Activated CD4-positive, alpha-beta T cell treated with anti-CD3 and anti-CD28 coated beads, Interleukin-2, amount 10 ng/mL, durations not matched to agents 7 days and 5 days (primary cell): ENCODE measurements at regions not wholly inside any gene's neighbourhood (a gene's known extent, or its start where the extent isn't known, plus 50 kb on each side); places are given as distances from the start of the nearest gene placed in this dataset.
"Not testable (repeated sequence)": the region's sequence is repeated elsewhere in the genome, so short reads cannot be mapped to it uniquely, and the experiment has no call there.

ENCODE experiments used
- CTCF ChIA-PET: fragments of 350-600 bp; sonication (Branson Sonifier 250); formaldehyde crosslinking; loops from one replicate; lab custom pipeline; 2021; ENCODE audit warnings: antibody characterized with exemption; lab: Charles Lee
- POLR2A ChIA-PET: fragments of 350-600 bp; sonication (Branson Sonifier 250); formaldehyde crosslinking; loops from one replicate; lab custom pipeline; 2021; ENCODE audit warnings: antibody characterized with exemption; lab: Charles Lee
- DNase-seq: peaks from one replicate; pipeline ENCODE4 v3.0.0-alpha.2; 2020
- H3K27ac Mint-ChIP-seq: one replicate; pipeline ENCODE4 v1.8.0; 2021; ENCODE audit warnings: mild to moderate bottlenecking, moderate library complexity, mixed read lengths
- H3K27me3 Mint-ChIP-seq: one replicate; pipeline ENCODE4 v1.8.0; 2021; ENCODE audit warnings: mixed read lengths
- H3K36me3 Mint-ChIP-seq: one replicate; pipeline ENCODE4 v1.8.0; 2021; ENCODE audit warnings: low read depth, mixed read lengths
- H3K4me1 Mint-ChIP-seq: one replicate; pipeline ENCODE4 v1.8.0; 2021; ENCODE audit warnings: mixed read lengths
- H3K4me3 Mint-ChIP-seq: one replicate; pipeline ENCODE4 v1.8.0; 2021; ENCODE audit warnings: mild to moderate bottlenecking, moderate library complexity, mixed read lengths
- H3K9me3 Mint-ChIP-seq: one replicate; pipeline ENCODE4 v1.8.0; 2021; ENCODE audit warnings: mixed read lengths

DNA sequence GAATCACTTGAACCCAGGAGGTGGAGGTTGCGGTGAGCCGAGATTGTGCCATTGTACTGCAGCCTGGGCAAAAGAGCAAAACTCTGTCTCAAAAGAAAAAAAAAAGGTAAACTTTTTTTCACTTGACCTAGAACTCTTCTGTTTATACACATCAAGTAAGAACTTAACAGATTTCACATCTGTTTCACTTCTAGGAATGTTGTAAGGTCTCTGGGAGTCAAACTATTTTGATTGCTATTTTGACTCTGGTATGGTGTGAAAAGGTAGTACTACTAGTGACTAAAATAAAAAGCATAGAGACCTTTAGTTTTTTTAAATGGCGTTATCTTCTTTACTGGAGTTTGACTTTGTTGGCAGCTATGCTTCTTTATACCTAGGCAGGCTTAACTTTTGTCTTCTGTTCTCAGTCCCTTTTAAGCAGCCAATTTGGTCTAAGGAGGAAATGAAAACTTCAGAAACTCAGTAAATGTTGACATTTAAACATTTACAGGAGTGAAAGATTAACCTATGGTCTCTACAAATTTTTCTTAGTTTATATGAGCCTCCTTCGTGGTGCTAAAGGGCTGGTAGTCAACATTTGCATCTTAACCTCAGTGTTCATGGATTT, 84.7 kb downstream of the METTL2B start:
- DNase-seq, CTCF ChIA-PET, H3K4me3 Mint-ChIP-seq, H3K27me3 Mint-ChIP-seq, H3K9me3 Mint-ChIP-seq, H3K27ac Mint-ChIP-seq, POLR2A ChIA-PET: not testable (repeated sequence)
- Mint-ChIP-seq H3K4me1 (peaks cover 18% of the 10 kb centered on the region), H3K36me3 (peaks cover 11% of the 10 kb centered on the region)

DNA sequence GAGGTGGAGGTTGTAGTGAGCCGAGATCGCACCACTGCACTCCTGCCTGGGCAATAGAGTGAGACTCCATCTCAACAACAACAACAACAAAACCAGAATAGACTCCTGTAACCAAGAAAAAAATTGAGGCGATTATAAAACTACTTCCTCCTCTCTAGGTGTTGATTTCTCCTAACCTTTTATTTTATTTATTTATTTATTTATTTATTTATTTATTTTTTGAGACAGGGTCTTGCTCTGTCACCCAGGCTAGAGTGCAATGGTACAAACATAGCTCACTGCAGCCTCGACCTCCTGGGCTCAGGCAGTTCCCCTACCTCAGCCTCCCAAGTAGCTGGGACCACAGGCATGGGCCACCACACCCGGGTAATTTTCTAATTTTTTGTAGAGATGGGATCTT, 86.2 kb downstream of the METTL2B start:
- H3K9me3 Mint-ChIP-seq, H3K27ac Mint-ChIP-seq, POLR2A ChIA-PET, H3K4me3 Mint-ChIP-seq, DNase-seq, H3K27me3 Mint-ChIP-seq: not testable (repeated sequence)
- peaks cover 11% of the 10 kb centered on the region for H3K36me3 Mint-ChIP-seq
- H3K4me1 Mint-ChIP-seq: peaks cover 18% of the 10 kb centered on the region
- CTCF ChIA-PET: interaction anchor here (0.6 kb wide), 1 partner anchor 510 kb away, joined by 3 read pairs; no protein-coding TSS in a partner anchor

DNA sequence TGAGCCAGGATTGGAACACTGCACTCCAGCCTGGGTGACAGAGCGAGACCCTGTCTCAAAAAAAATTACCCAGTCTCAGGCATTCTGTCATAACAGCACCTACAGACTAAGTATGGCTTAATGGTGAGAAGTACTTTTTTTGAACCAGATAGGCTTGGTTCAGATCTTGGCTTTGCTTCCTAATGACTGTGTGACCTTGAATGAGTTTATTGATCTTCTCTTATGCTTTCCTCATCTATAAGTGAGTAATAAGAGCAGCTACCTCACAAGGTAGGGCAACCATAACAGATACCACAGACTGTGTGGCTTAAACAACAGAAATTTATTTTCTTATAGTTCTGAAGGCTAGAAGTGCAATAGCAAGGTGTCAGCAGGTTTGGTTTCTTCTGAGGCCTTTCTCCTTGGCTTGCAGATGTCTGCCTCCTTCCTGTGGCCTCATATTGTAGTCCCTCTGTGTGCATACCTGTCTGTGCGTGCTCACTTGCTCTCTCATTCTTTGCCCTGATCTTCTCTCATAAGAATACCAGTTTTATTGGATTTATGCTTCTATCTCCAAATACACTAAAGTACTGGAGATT, 87.7 kb downstream of the METTL2B start:
- peak overlapping the region; percentile 50 for H3K27ac Mint-ChIP-seq
- H3K27me3 Mint-ChIP-seq, DNase-seq, H3K9me3 Mint-ChIP-seq, CTCF ChIA-PET, H3K4me3 Mint-ChIP-seq, POLR2A ChIA-PET: not testable (repeated sequence)
- peaks cover 20% of the 10 kb centered on the region for H3K4me1 Mint-ChIP-seq
- H3K36me3 Mint-ChIP-seq: peaks cover 14% of the 10 kb centered on the region

DNA sequence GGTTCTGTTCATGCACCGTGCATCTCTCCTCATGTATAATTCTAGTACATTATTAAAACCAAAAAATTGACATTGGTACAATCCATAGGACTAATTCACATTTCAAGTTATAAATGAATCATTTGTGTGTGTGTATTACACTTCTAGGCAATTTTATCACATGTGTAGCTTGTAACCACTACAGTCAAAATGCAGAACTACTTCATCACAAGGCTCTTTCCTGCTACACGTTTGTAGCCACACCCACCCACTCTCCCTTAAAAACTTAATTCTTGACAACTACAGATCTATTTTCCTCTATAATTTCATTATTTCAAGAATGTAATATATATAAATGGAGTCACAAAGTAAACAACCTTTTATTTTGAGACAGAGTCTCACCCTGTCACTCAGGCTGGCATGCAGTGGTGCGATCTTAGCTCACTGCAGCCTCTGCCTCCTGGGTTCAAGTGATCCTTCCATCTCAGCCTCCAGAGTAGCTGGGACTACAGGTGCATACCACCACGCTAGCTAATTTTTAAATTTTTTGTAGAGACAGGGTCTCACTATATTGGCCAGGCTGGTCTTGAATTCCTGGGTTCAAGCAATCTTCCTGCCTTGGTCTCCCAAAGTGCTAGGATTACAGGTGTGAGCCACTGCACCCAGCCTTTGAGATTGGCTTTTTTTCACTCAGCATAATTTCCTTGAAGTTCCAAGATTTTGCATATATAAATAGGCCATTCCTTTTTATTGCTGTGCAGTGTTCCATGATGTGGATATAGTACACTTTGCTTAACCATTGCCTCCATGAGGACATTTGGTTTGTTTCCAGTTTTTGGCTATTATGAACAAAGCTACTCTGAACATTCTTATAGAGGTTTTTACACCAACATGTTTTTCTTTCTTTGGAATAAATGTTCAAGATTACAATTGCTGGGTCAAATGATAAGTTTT, 88.7 kb downstream of the METTL2B start:
- DNase-seq, H3K9me3 Mint-ChIP-seq, POLR2A ChIA-PET, CTCF ChIA-PET, H3K27me3 Mint-ChIP-seq, H3K4me3 Mint-ChIP-seq: not testable (repeated sequence)
- peaks cover 17% of the 10 kb centered on the region for H3K4me1 Mint-ChIP-seq
- H3K36me3 Mint-ChIP-seq: peaks cover 18% of the 10 kb centered on the region
- peak overlapping the region; percentile 5 for H3K27ac Mint-ChIP-seq

DNA sequence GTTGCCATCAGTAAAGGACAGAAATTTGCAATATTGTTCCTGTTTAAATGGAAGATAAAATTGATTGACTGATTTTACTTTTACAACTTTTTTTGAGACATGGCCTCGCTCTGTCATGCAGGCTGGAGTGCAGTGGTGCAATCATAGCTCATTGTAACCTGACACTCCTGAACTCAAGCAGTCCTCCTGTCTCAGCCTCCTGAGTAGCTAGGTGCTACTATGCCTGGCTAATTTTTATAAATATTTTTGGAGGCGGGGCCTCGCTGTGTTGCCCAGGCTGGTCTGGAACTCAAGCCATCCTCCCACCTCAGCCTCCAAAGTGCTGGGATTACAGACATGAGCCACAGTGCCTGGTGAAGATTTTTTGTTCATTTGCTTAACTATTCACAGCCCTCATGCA, 96.8 kb upstream of the GARIN1A start:
- H3K27ac Mint-ChIP-seq, H3K4me1 Mint-ChIP-seq, H3K4me3 Mint-ChIP-seq, POLR2A ChIA-PET, H3K9me3 Mint-ChIP-seq, H3K27me3 Mint-ChIP-seq, DNase-seq: not testable (repeated sequence)
- CTCF ChIA-PET: interaction anchor here (0.6 kb wide), 2 partner anchors 51 to 286 kb away, joined by 3 to 4 read pairs; no protein-coding TSS in a partner anchor
- peaks cover 17% of the 10 kb centered on the region for H3K36me3 Mint-ChIP-seq

DNA sequence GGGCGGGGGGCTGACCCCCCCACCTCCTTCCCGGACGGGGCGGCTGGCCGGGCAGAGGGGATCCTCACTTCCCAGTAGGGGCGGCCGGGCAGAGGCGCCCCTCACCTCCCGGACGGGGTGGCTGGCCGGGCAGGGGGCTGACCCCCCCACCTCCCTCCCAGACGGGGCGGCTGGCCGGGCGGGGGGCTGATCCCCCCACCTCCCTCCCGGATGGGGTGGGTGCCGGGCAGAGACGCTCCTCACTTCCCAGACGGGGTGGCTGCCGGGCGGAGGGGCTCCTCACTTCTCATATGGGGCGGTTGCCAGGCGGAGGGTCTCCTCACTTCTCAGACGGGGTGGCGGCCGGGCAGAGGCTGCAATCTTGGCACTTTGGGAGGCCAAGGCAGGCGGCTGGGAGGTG, 95.1 kb upstream of the GARIN1A start:
- H3K4me3 Mint-ChIP-seq, POLR2A ChIA-PET, CTCF ChIA-PET, H3K4me1 Mint-ChIP-seq, DNase-seq, H3K27ac Mint-ChIP-seq, H3K27me3 Mint-ChIP-seq, H3K9me3 Mint-ChIP-seq: not testable (repeated sequence)
- peaks cover 17% of the 10 kb centered on the region for H3K36me3 Mint-ChIP-seq

DNA sequence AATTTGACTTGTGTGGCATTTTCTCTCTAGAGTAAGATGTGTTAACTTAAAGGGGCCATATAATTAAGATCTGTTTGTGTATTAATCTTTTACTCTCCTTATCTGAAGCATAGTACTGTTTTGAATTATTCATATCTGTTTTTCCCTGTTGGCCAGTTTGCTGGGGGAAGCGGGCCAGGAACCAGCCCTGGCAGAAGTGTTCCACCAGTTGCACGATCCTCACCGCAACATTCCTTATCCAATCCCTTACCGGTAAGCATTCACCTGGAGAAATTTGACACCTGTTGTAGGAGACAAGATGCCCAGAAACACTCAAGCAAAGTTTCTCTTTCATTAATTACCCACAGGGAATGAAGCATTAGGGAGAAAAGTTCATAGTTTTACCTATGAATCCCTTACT, 92.2 kb upstream of the GARIN1A start:
- H3K9me3 Mint-ChIP-seq, DNase-seq, CTCF ChIA-PET, H3K27ac Mint-ChIP-seq, H3K4me1 Mint-ChIP-seq, H3K4me3 Mint-ChIP-seq, POLR2A ChIA-PET, H3K27me3 Mint-ChIP-seq: not testable (repeated sequence)
- peaks cover 24% of the 10 kb centered on the region for H3K36me3 Mint-ChIP-seq

DNA sequence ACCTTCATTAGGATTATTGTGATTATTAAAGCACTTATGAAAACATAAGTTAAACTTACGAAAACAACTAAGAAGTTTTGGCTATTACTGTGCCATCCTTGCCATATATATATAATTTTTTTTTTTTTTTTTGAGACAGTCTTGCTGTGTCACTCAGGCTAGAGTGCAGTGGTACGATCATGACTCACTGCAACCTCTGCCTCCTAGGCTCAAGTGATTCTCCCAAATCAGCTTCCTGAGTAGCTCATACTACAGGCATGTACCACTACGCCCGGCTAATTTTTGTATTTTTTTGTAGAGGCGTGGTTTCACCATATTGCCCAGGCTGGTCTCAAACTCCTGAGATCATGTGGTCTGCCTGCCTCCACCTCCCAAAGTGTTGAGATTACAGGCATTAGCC, 91.0 kb upstream of the GARIN1A start:
- H3K36me3 Mint-ChIP-seq: peaks cover 19% of the 10 kb centered on the region
- H3K27ac Mint-ChIP-seq, DNase-seq, CTCF ChIA-PET, POLR2A ChIA-PET, H3K4me3 Mint-ChIP-seq, H3K4me1 Mint-ChIP-seq, H3K27me3 Mint-ChIP-seq, H3K9me3 Mint-ChIP-seq: not testable (repeated sequence)

DNA sequence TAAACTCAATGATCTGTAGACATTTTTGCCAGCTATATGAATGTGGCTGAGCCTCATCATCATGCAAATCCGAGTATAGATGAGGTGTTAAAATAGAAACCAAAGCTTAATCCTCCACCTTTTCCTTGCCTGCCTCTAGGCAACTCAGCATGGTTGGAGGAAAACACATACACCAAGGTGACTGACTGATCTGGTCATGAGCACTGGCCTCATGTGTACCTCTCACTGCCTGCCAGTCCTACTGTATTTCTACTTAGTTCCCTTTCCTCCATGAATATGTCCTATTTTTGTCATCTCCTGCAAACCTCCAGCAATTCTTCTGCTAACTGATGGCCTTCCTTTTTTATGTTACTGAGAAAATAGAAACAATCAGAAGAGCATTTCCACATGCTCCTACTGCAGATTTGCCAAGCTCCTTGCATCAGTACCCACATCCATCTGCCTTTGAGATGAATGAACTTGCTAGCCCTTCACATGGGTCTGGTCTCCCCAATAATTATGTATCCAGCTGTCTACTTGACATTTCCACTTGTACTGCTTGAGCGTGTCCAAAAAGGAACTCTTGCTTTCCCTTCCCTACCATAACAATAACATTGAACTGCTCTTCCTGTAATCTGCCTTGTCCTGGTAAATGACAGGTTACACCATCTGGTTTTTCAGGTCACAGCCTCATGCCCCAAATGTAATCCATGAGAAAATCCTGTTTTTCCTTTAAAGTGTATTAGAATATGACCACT, 90.1 kb upstream of the GARIN1A start:
- H3K27ac Mint-ChIP-seq, H3K4me3 Mint-ChIP-seq, H3K4me1 Mint-ChIP-seq, DNase-seq, H3K9me3 Mint-ChIP-seq, CTCF ChIA-PET, POLR2A ChIA-PET, H3K27me3 Mint-ChIP-seq: not testable (repeated sequence)
- peaks cover 27% of the 10 kb centered on the region for H3K36me3 Mint-ChIP-seq

DNA sequence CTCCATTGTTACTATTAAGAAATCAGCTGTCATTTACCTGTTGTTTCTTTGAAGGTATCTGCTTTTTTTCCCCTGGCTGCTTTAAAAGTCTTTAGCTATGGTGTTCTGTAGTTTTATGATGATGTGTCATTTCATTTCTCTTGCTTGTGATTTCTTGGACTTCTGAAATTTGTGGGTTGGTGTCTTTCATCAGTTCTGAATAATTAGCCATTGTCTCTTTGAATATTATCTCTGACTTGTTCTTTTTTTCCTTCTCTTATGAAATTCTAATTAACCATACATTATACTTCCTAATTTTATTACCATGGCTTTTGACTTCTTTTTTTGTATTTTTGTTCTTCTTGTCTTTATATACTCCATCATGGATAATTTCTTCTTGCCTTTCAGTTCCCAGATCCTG, 85.4 kb upstream of the GARIN1A start:
- CTCF ChIA-PET: interaction anchor here (1.0 kb wide), 1 partner anchor 142 kb away, joined by 3 read pairs; no protein-coding TSS in a partner anchor
- H3K27me3 Mint-ChIP-seq, H3K27ac Mint-ChIP-seq, H3K9me3 Mint-ChIP-seq, POLR2A ChIA-PET, DNase-seq, H3K4me3 Mint-ChIP-seq, H3K4me1 Mint-ChIP-seq: not testable (repeated sequence)
- H3K36me3 Mint-ChIP-seq: peaks cover 29% of the 10 kb centered on the region

DNA sequence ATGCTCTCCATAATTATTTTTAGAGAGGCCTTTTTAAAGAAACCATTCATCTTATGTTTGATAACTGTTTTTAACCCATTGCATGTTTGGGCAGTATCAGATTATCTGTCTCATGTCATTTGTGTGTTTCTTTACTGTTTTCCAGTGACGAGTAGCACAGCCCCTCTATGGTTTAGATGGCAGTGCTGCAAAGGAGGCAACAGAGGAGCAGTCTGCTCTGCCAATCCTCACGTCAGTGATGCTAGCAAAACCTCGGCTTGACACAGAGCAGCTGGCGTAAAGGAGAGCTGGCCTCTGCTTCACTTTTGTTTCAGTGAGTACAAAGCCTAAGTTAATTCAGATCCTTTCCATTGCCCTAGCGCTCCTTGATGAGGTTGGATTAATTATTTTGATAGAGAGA, 80.4 kb upstream of the GARIN1A start:
- no peak for DNase-seq
- CTCF ChIA-PET: interaction anchor here (0.6 kb wide), 1 partner anchor 44 kb away, joined by 3 read pairs; no protein-coding TSS in a partner anchor
- no peaks in the 10 kb centered on the region for H3K9me3 Mint-ChIP-seq
- H3K4me3 Mint-ChIP-seq: no peak overlapping the region
- H3K27ac Mint-ChIP-seq: no peak overlapping the region
- peaks cover 25% of the 10 kb centered on the region for H3K36me3 Mint-ChIP-seq
- POLR2A ChIA-PET: no interaction called here
- peaks cover 2% of the 10 kb centered on the region for H3K4me1 Mint-ChIP-seq
- no peaks in the 10 kb centered on the region for H3K27me3 Mint-ChIP-seq

DNA sequence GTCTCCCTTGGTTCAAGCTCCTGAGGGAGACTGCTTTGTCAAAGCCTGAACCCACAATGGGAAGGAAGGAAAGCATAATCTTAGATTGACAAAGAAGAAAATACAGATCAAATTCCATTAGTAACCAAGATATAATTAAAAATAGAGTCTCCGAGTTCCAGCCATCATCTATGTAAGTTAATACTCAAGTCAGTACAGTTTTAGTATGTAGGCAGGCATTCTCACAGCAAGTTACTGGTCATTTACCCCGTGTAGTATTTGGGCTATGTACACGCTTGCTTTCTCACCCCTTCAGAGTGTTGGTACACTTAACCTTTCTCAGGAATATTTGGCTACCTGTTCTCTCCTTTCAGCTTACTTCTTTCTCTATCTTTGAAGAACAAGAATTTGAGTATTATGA, 79.9 kb upstream of the GARIN1A start:
- H3K4me1 Mint-ChIP-seq, POLR2A ChIA-PET, H3K9me3 Mint-ChIP-seq, DNase-seq, H3K4me3 Mint-ChIP-seq, H3K27ac Mint-ChIP-seq, H3K27me3 Mint-ChIP-seq: not testable (repeated sequence)
- H3K36me3 Mint-ChIP-seq: peaks cover 24% of the 10 kb centered on the region
- CTCF ChIA-PET: interaction anchor here (0.6 kb wide), 1 partner anchor 45 kb away, joined by 3 read pairs; no protein-coding TSS in a partner anchor
